AG20443 (cell line): ENCODE measurements at regions not wholly inside any gene's neighbourhood (a gene's known extent, or its start where the extent isn't known, plus 50 kb on each side); places are given as distances from the start of the nearest gene placed in this dataset.
"Not testable (repeated sequence)": the region's sequence is repeated elsewhere in the genome, so short reads cannot be mapped to it uniquely, and the experiment has no call there.

Experiments
- DNase-seq: peaks from one replicate; pipeline ENCODE4 v3.0.0; 2012; ENCODE audit warnings: low spot score, mixed read lengths

- no peak for DNase-seq
Measured at GRCh38 chr3:190192739-190193138, 72.0 kb upstream of the P3H2 start.

GRCh38 chr3:190192087-190192486 is 71.4 kb upstream of the P3H2 start:
- no peak for DNase-seq

- DNase-seq = no peak
Measured at GRCh38 chr3:190188197-190188596, 67.5 kb upstream of the P3H2 start.

- peak; percentile 89 for DNase-seq
Measured at GRCh38 chr3:190183121-190183520, 62.4 kb upstream of the P3H2 start.

GRCh38 chr3:190182418-190183043 is 61.8 kb upstream of the P3H2 start:
- no peak for DNase-seq

GRCh38 chr3:190180268-190180667 is 59.6 kb upstream of the P3H2 start:
- DNase-seq = no peak

- no peak for DNase-seq
Measured at GRCh38 chr3:190178779-190179178, 58.1 kb upstream of the P3H2 start.

- not testable (repeated sequence) for DNase-seq
Measured at GRCh38 chr3:190176933-190177525, 56.3 kb upstream of the P3H2 start.

GRCh38 chr3:190176106-190176505 is 55.4 kb upstream of the P3H2 start:
- DNase-seq = not testable (repeated sequence)

GRCh38 chr3:190175490-190175889 is 54.8 kb upstream of the P3H2 start:
- peak; percentile 32 for DNase-seq

- no peak for DNase-seq
Measured at GRCh38 chr3:190174471-190174870, 53.8 kb upstream of the P3H2 start.

- DNase-seq = no peak
Measured at GRCh38 chr3:190173426-190173825, 52.7 kb upstream of the P3H2 start.

GRCh38 chr3:190172751-190173150 is 52.1 kb upstream of the P3H2 start:
- DNase-seq = no peak
